Ovary (tissue), 3 donors: ENCODE measurements at regions not wholly inside any gene's neighbourhood (a gene's known extent, or its start where the extent isn't known, plus 50 kb on each side); places are given as distances from the start of the nearest gene placed in this dataset.

ENCODE experiments used
- POLR2A ChIP-seq: fragments of 450-650 bp; IDR thresholded peaks from one replicate; pipeline ENCODE4 v1.6.1; 2017; ENCODE audit warnings: antibody characterized with exemption, mild to moderate bottlenecking, moderate library complexity
- TF ChIP-seq, protein P1 (sequence below), 3 donors: fragments of 450-650 bp in 2 of 3; fragments of 200-600 bp in 1 of 3; IDR thresholded peaks; one replicate each; pipeline versions ENCODE4 v1.5.1 to v1.8.0; 2016 to 2022; ENCODE audit warnings: antibody characterized with exemption in 3 of 3, mild to moderate bottlenecking in 1 of 3
- donor health status: DM: no; HTN: no; CAD: no.

DNA sequence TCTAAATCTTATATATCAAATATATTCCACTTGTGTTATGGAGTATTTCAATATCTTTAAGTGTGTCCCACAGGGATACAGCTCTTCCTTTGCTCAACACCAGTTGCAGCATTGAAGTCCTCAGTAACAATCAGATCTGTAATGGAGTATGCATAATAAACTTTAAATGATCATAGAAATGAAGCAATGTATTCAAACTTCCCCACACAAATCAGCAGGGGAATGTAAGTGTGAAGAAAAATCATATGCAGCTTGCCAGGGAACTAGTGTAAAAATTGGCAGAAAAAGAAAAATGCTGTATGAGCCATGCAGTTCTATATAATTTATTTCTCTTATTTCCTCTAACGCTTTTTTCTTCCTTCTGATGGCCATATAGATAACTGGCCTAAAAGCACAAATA is 444.3 kb upstream of the VSTM2A start:
- TF ChIP-seq, protein P1, sequence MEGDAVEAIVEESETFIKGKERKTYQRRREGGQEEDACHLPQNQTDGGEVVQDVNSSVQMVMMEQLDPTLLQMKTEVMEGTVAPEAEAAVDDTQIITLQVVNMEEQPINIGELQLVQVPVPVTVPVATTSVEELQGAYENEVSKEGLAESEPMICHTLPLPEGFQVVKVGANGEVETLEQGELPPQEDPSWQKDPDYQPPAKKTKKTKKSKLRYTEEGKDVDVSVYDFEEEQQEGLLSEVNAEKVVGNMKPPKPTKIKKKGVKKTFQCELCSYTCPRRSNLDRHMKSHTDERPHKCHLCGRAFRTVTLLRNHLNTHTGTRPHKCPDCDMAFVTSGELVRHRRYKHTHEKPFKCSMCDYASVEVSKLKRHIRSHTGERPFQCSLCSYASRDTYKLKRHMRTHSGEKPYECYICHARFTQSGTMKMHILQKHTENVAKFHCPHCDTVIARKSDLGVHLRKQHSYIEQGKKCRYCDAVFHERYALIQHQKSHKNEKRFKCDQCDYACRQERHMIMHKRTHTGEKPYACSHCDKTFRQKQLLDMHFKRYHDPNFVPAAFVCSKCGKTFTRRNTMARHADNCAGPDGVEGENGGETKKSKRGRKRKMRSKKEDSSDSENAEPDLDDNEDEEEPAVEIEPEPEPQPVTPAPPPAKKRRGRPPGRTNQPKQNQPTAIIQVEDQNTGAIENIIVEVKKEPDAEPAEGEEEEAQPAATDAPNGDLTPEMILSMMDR (IDR thresholded peaks at IDR 0.05): no peak
- no peak for TF ChIP-seq POLR2A
